Type B pancreatic cell (in vitro differentiated cells): ENCODE measurements at regions not wholly inside any gene's neighbourhood (a gene's known extent, or its start where the extent isn't known, plus 50 kb on each side); places are given as distances from the start of the nearest gene placed in this dataset.

Experiments used
- DNase-seq: peaks from one replicate; pipeline ENCODE4 v3.0.0; 2021; ENCODE audit warnings: mixed read lengths; ENCODE audit not compliant: unreplicated experiment; ENCODE audit errors: extremely low spot score
- H3K27ac Mint-ChIP-seq: 2 replicates; pipeline ENCODE4 v1.8.0; 2021; ENCODE audit warnings: mild to moderate bottlenecking, mixed read lengths
- H3K27me3 Mint-ChIP-seq: 2 replicates; pipeline ENCODE4 v1.8.0; 2021; ENCODE audit warnings: mixed read lengths
- H3K36me3 Mint-ChIP-seq: 2 replicates; pipeline ENCODE4 v1.8.0; 2021; ENCODE audit warnings: mixed read lengths
- H3K4me1 Mint-ChIP-seq: one replicate; pipeline ENCODE4 v1.8.0; 2021; ENCODE audit warnings: mixed read lengths; ENCODE audit not compliant: unreplicated experiment
- H3K4me3 Mint-ChIP-seq: 2 replicates; pipeline ENCODE4 v1.8.0; 2021; ENCODE audit warnings: mild to moderate bottlenecking, mixed read lengths
- H3K9me3 Mint-ChIP-seq: 2 replicates; pipeline ENCODE4 v1.8.0; 2021; ENCODE audit warnings: mixed read lengths
- TF ChIP-seq, protein P1 (sequence below): fragments of 200-600 bp; sonication (generic); conservative IDR thresholded peaks from 2 replicates; pipeline ENCODE4 v1.5.0; 2021; ENCODE audit warnings: antibody characterized with exemption, mild to moderate bottlenecking

DNA sequence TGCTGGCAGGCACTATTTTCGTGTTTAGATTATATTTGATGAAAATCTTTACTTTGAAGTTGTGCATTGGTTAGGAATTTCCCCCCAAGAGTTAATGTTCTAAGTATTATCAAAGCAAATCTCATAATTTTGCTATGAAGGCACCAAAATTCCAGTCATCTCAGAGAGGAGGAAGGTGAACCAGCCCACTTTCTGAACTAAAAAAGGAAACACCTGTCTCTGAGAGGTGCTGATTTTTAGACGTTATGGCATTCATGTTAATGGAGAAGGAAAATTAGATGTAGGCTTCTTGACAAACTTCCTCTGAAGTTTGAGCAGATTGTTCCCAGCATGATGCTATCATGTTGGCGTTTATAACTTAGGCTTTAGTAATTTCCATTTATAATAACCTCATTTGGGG, 432.9 kb upstream of the ACTBL2 start:
- H3K4me3 Mint-ChIP-seq = no peak overlapping the region
- H3K9me3 Mint-ChIP-seq = no peaks in the 10 kb centered on the region
- peaks cover 9% of the 10 kb centered on the region for H3K4me1 Mint-ChIP-seq
- TF ChIP-seq, protein P1, sequence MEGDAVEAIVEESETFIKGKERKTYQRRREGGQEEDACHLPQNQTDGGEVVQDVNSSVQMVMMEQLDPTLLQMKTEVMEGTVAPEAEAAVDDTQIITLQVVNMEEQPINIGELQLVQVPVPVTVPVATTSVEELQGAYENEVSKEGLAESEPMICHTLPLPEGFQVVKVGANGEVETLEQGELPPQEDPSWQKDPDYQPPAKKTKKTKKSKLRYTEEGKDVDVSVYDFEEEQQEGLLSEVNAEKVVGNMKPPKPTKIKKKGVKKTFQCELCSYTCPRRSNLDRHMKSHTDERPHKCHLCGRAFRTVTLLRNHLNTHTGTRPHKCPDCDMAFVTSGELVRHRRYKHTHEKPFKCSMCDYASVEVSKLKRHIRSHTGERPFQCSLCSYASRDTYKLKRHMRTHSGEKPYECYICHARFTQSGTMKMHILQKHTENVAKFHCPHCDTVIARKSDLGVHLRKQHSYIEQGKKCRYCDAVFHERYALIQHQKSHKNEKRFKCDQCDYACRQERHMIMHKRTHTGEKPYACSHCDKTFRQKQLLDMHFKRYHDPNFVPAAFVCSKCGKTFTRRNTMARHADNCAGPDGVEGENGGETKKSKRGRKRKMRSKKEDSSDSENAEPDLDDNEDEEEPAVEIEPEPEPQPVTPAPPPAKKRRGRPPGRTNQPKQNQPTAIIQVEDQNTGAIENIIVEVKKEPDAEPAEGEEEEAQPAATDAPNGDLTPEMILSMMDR = no peak
- no peaks in the 10 kb centered on the region for H3K27me3 Mint-ChIP-seq
- no peaks in the 10 kb centered on the region for H3K36me3 Mint-ChIP-seq
- no peak overlapping the region for H3K27ac Mint-ChIP-seq
- DNase-seq = no peak

DNA sequence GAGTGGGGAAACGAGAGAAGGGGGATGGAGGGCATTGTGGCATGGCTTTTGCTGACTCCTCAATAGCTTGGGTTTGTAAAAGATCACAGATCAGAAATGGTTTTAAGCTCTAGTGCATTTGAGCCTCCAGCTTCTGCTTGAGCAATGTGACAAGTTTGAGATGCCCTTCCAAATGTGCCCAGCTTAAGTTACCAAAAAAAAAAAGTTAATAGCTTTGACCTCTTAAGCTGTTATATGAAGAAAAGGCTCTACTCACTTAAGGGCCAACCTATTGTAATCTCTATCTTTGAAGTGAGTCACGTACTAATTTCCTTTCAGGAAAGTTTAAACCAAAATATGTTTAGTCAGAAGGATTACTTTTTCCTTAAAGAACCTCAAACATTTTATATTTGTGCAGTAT, 428.8 kb upstream of the ACTBL2 start:
- DNase-seq = no peak
- TF ChIP-seq, protein P1 = no peak
- no peaks in the 10 kb centered on the region for H3K27me3 Mint-ChIP-seq
- no peak overlapping the region for H3K4me3 Mint-ChIP-seq
- no peak overlapping the region for H3K27ac Mint-ChIP-seq
- no peaks in the 10 kb centered on the region for H3K9me3 Mint-ChIP-seq
- H3K36me3 Mint-ChIP-seq = no peaks in the 10 kb centered on the region
- H3K4me1 Mint-ChIP-seq = peaks cover 9% of the 10 kb centered on the region

DNA sequence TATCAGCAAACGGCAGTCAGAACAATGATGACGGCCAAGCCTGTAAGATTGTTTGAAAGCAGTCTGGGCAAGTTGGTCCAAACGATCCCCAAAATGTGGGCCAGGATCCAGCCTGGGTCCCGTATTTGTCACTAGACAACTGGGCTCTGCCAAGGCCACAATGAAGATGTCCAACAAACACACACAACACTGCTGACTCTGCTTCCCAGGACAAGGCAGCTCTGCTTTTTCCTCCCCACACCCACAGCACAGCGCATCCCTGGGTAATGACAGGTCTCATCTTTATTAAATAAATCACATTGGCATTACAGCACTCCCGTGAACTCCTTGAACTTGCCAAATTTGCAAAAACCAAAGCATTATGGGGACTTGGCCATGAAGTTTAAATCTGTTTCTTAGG, 424.1 kb upstream of the ACTBL2 start:
- no peak for DNase-seq
- H3K4me1 Mint-ChIP-seq = peaks cover 17% of the 10 kb centered on the region
- no peak overlapping the region for H3K27ac Mint-ChIP-seq
- no peaks in the 10 kb centered on the region for H3K9me3 Mint-ChIP-seq
- TF ChIP-seq, protein P1 = no peak
- H3K4me3 Mint-ChIP-seq = no peak overlapping the region
- H3K36me3 Mint-ChIP-seq = no peaks in the 10 kb centered on the region
- H3K27me3 Mint-ChIP-seq = no peaks in the 10 kb centered on the region

DNA sequence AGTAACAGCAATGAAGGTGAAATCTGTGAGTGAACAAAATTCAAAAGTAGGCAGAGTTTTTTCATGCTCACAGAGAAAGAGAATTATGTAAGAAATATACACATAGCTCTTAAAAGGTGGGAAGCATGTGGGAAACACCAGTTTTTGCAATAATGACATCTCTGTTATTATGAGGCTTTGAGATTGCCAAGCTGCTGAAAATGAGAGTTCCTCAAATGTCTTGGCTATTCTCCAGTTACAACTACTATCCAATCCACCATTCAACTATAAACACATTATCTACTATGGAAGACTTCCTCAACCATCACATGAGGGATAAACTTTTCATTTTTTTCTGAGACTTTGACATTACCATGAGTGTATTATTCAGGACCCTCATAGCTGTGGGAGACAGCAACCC, 420.8 kb upstream of the ACTBL2 start:
- Mint-ChIP-seq H3K4me1 (peaks cover 22% of the 10 kb centered on the region), H3K9me3 (peaks cover 4% of the 10 kb centered on the region), H3K27ac (no peak overlapping the region), H3K36me3 (no peaks in the 10 kb centered on the region), H3K27me3 (no peaks in the 10 kb centered on the region), H3K4me3 (no peak overlapping the region)
- TF ChIP-seq, protein P1 = no peak
- DNase-seq = no peak

DNA sequence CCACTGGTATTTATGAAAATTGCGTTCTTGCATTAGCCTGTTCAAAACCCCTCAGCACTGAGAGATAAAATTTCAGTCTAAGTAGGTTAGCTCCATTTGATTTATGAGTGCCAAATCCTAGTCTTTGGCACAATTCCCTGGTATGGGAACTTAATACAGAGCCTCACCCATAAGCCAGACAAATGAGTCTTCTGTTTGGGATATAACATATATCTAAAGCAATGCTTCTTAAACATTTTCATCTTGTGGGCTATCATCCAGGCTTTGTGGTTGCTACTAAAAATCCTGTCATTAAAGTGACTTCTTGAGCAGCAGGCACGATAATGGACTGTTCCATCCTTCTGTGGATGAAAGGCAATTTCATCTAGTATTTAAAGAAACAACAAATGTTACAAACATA, 419.5 kb upstream of the ACTBL2 start:
- no peaks in the 10 kb centered on the region for H3K36me3 Mint-ChIP-seq

More for the DNA sequence above, 419.5 kb upstream of the ACTBL2 start:
- H3K4me1 Mint-ChIP-seq = peaks cover 22% of the 10 kb centered on the region
- peaks cover 4% of the 10 kb centered on the region for H3K9me3 Mint-ChIP-seq
- H3K27ac Mint-ChIP-seq = no peak overlapping the region
- TF ChIP-seq, protein P1 = no peak
- no peak for DNase-seq
- no peak overlapping the region for H3K4me3 Mint-ChIP-seq
- H3K27me3 Mint-ChIP-seq = no peaks in the 10 kb centered on the region
